Endothelial cell of umbilical vein (primary cell): ENCODE measurements at regions not wholly inside any gene's neighbourhood (a gene's known extent, or its start where the extent isn't known, plus 50 kb on each side); places are given as distances from the start of the nearest gene placed in this dataset.

Experiments
- BruUV-seq: library from RNA; stranded (reverse); fragments of 400-500 nt; replicated peaks from 2 replicates; lab custom pipeline; 2021; lab: Mats Ljungman, UMichigan
- CTCF ChIA-PET: fragments of 300-600, 350-600 bp; sonication (Branson Sonifier 250); formaldehyde crosslinking; loops from one replicate; lab custom pipeline; 2021; ENCODE audit warnings: antibody characterized with exemption, inconsistent platforms; lab: Charles Lee
- POLR2A ChIA-PET: fragments of 300-600, 350-600 bp; sonication (Branson Sonifier 250); formaldehyde crosslinking; loops from one replicate; lab custom pipeline; 2021; ENCODE audit warnings: antibody characterized with exemption, inconsistent platforms; lab: Charles Lee
- DNase-seq: peaks from one replicate; pipeline ENCODE4 v3.0.0-alpha.2; 2011; ENCODE audit warnings: low read depth, low spot score
- FAIRE-seq: peaks from 2 replicates; lab custom pipeline; 2011; peaks lifted over from hg19 to GRCh38; lab: Jason Lieb, UNC
- H2AFZ ChIP-seq: 2 replicates; pipeline ENCODE4 v1.6.0; 2012; ENCODE audit warnings: low read depth, low read length, control low read depth, inconsistent platforms
- H3K27ac ChIP-seq: 2 replicates; pipeline ENCODE4 v1.5.1; 2011; ENCODE audit warnings: low read depth, mild to moderate bottlenecking, control low read depth, low read length, moderate library complexity; ENCODE audit not compliant: insufficient read depth
- H3K27me3 ChIP-seq, 2 experiments: 2 replicates each; pipeline versions ENCODE4 v1.6.0 to v1.6.1; 2011; ENCODE audit warnings: low read length in 2 of 2, mixed read lengths in 1 of 2; ENCODE audit not compliant: control insufficient read depth in 2 of 2, insufficient read depth in 2 of 2
- H3K36me3 ChIP-seq, 2 experiments: 2 replicates in 1 of 2; 3 replicates in 1 of 2; pipeline ENCODE4 v1.5.1; 2011; ENCODE audit warnings: low read length in 2 of 2, mild to moderate bottlenecking in 1 of 2, moderate library complexity in 1 of 2; ENCODE audit not compliant: control insufficient read depth in 2 of 2, insufficient read depth in 2 of 2; ENCODE audit errors: extremely low read depth in 1 of 2
- H3K4me1 ChIP-seq: 3 replicates; pipeline ENCODE4 v1.5.1; 2011; ENCODE audit warnings: mild to moderate bottlenecking, low read length; ENCODE audit not compliant: control insufficient read depth, insufficient read depth; ENCODE audit errors: extremely low read depth
- H3K4me2 ChIP-seq: 2 replicates; pipeline ENCODE4 v1.6.1; 2011; ENCODE audit warnings: low read length, control low read depth, mixed read lengths; ENCODE audit not compliant: insufficient read depth
- H3K4me3 ChIP-seq, 3 experiments: fragments of 200-600 bp in 1 of 3; sonication (generic), shearing (Covaris generic) in 1 of 3; replicated peaks in 1 of 3; 2 replicates each; pipeline ENCODE4 v1.5.1; 2011 to 2016; ENCODE audit warnings: control low read depth in 3 of 3, low read length in 3 of 3, mild to moderate bottlenecking in 2 of 3, inconsistent platforms in 1 of 3, low read depth in 1 of 3, moderate library complexity in 1 of 3; ENCODE audit not compliant: insufficient read depth in 1 of 3
- H3K79me2 ChIP-seq: 2 replicates; pipeline ENCODE4 v1.6.0; 2012; ENCODE audit warnings: low read length, inconsistent platforms; ENCODE audit not compliant: control insufficient read depth, insufficient read depth
- H3K9ac ChIP-seq: replicated peaks from 2 replicates; pipeline ENCODE3; 2011; ENCODE audit warnings: low read length, control low read depth; ENCODE audit not compliant: insufficient read depth; ENCODE audit errors: extremely low read depth
- H3K9me1 ChIP-seq: replicated peaks from 3 replicates; pipeline ENCODE4 v1.6.0; 2011; ENCODE audit warnings: mild to moderate bottlenecking, low read length; ENCODE audit not compliant: control insufficient read depth, insufficient read depth; ENCODE audit errors: extremely low read depth
- H3K9me3 ChIP-seq: replicated peaks from 2 replicates; pipeline ENCODE4 v1.5.1; 2012; ENCODE audit warnings: low read length, inconsistent platforms; ENCODE audit not compliant: control insufficient read depth, insufficient read depth
- H4K20me1 ChIP-seq: replicated peaks from 2 replicates; pipeline ENCODE3; 2011; ENCODE audit warnings: mild to moderate bottlenecking, low read length; ENCODE audit not compliant: control insufficient read depth, insufficient read depth; ENCODE audit errors: extremely low read depth
- EZH2 ChIP-seq: IDR thresholded peaks from 2 replicates; pipeline ENCODE4 v1.6.1; 2012; ENCODE audit warnings: borderline replicate concordance, low read depth, mild to moderate bottlenecking, moderate library complexity, low read length, inconsistent platforms; ENCODE audit not compliant: severe bottlenecking
- FOS ChIP-seq: IDR thresholded peaks from 2 replicates; pipeline ENCODE4 v1.6.1; 2011; ENCODE audit warnings: mild to moderate bottlenecking, low read length, moderate library complexity, borderline replicate concordance; ENCODE audit not compliant: insufficient read depth
- GATA2 ChIP-seq: IDR thresholded peaks from 2 replicates; pipeline ENCODE4 v1.7.0; 2011; ENCODE audit warnings: low read depth, mild to moderate bottlenecking, moderate library complexity, mixed read lengths, low read length; ENCODE audit not compliant: insufficient read length, insufficient read depth
- JUN ChIP-seq: IDR thresholded peaks from 2 replicates; pipeline ENCODE4 v1.6.1; 2011; ENCODE audit warnings: borderline replicate concordance, low read depth; ENCODE audit not compliant: insufficient read length, insufficient read depth
- MAX ChIP-seq: IDR thresholded peaks from 2 replicates; pipeline ENCODE4 v1.6.1; 2011; ENCODE audit not compliant: insufficient read depth, insufficient read length
- MYC ChIP-seq: IDR thresholded peaks from one replicate; pipeline ENCODE4 v1.6.1; 2011; ENCODE audit warnings: mild to moderate bottlenecking, low read depth, low read length
- POLR2A ChIP-seq: IDR thresholded peaks from 2 replicates; pipeline ENCODE4 v1.6.1; 2012; ENCODE audit warnings: low read depth, mild to moderate bottlenecking, control low read depth, low read length
- POLR2AphosphoS5 ChIP-seq: IDR thresholded peaks from 2 replicates; pipeline ENCODE4 v1.6.1; 2012; ENCODE audit warnings: low read depth, mild to moderate bottlenecking, control low read depth, low read length, moderate library complexity; ENCODE audit not compliant: insufficient read depth
- dilution Hi-C: fragments of 300-500 bp; cut with MboI; formaldehyde crosslinking; loops from one replicate; pipeline ENCODE4 v1.15.0; 2019; ENCODE audit warnings: low sequenced_read_pairs; ENCODE audit not compliant: extremely low pct_ligation_motif_present
- intact Hi-C: fragments of 100-400 bp; cut with micrococcal nuclease; formaldehyde crosslinking; loops from one replicate; pipeline ENCODE4 v1.10.0; 2022
- TF ChIP-seq, protein P1 (sequence below), 2 donors: IDR thresholded peaks; 1 replicate in 1 of 2; 2 replicates in 1 of 2; pipeline ENCODE4 v1.5.1; 2011; ENCODE audit warnings: low read length in 2 of 2, mild to moderate bottlenecking in 2 of 2, moderate library complexity in 2 of 2, control low read depth in 1 of 2, inconsistent platforms in 1 of 2, low read depth in 1 of 2; ENCODE audit not compliant: insufficient read depth in 1 of 2; ENCODE audit errors: extremely low read depth in 1 of 2

DNA sequence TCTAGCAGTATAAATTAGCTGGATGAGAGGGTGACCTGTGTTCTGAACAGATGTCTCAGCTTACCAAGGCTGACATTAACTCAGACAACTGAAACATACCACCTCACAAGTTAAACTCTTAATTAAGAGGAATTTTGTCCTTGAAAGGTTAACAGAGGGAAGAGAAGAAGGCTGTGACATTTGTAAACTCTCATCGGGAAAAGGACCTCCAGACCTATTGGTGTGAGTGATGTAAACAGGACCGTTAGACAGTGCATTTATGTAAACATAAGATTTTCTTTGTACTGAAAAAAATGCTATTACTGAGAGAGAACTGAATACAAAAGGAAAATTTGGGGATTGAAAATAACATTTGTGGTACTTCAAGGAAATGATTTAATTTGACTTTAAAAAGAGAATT is 308.4 kb upstream of the DIAPH2 start:
- Histone ChIP-seq H3K9me3 (no peaks in the 10 kb centered on the region), H3K4me1 (no peaks in the 10 kb centered on the region), H3K79me2 (no peaks in the 10 kb centered on the region), H3K9me1 (no peaks in the 10 kb centered on the region), H2AFZ (no peak overlapping the region), H3K27ac (no peak overlapping the region), H3K4me3 (no peak overlapping the region), H3K36me3 (no peaks in the 10 kb centered on the region), H3K27me3 (no peaks in the 10 kb centered on the region), H3K4me2 (no peak overlapping the region), H4K20me1 (no peaks in the 10 kb centered on the region), H3K9ac (no peak overlapping the region)
- FAIRE-seq = no peak
- ChIA-PET CTCF (interaction anchor here (1.3 kb wide), 1 partner anchor 394 kb away, joined by 3 read pairs; no protein-coding TSS in a partner anchor), POLR2A (no interaction called here)
- intact Hi-C loops (no loop called here), dilution Hi-C loops (no loop called here)
- BruUV-seq = no TSS peak
- DNase-seq = no peak
- TF ChIP-seq POLR2AphosphoS5 (no peak), POLR2A (no peak), MYC (no peak), GATA2 (no peak), EZH2 (no peak), JUN (no peak), FOS (no peak), MAX (no peak)
- TF ChIP-seq, protein P1, sequence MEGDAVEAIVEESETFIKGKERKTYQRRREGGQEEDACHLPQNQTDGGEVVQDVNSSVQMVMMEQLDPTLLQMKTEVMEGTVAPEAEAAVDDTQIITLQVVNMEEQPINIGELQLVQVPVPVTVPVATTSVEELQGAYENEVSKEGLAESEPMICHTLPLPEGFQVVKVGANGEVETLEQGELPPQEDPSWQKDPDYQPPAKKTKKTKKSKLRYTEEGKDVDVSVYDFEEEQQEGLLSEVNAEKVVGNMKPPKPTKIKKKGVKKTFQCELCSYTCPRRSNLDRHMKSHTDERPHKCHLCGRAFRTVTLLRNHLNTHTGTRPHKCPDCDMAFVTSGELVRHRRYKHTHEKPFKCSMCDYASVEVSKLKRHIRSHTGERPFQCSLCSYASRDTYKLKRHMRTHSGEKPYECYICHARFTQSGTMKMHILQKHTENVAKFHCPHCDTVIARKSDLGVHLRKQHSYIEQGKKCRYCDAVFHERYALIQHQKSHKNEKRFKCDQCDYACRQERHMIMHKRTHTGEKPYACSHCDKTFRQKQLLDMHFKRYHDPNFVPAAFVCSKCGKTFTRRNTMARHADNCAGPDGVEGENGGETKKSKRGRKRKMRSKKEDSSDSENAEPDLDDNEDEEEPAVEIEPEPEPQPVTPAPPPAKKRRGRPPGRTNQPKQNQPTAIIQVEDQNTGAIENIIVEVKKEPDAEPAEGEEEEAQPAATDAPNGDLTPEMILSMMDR (IDR thresholded peaks at IDR 0.05; ENCODE audit: extremely low read depth in 1 of 2, insufficient read depth in 1 of 2, low read depth in 1 of 2, low read length in 2 of 2) = no peak
